ENCODE measurements at regions not wholly inside any gene's neighbourhood (a gene's known extent, or its start where the extent isn't known, plus 50 kb on each side); places are given as distances from the start of the nearest gene placed in this dataset.
"Not testable (repeated sequence)": the region's sequence is repeated elsewhere in the genome, so short reads cannot be mapped to it uniquely, and the experiment has no call there.

DNA sequence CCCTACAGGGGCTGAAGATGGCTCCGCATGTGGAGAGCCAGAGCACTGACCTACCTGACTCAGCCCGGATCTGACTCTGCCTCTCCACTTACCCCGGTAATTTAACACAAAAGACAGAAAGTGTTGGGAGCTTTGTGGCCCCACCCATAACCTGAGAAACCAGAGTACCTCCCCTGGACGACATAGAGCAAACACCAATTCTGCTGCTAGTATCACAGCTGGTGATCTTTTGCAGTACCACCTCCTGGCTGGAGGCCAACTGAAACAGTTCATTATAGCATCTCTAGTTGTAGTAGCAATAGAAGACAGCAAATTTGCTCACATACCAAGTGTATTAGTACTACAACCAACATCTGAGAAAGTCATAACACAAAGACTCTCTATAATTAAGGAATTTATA, 443.9 kb downstream of the KLHL4 start:
- DNase-seq: no peak

DNA sequence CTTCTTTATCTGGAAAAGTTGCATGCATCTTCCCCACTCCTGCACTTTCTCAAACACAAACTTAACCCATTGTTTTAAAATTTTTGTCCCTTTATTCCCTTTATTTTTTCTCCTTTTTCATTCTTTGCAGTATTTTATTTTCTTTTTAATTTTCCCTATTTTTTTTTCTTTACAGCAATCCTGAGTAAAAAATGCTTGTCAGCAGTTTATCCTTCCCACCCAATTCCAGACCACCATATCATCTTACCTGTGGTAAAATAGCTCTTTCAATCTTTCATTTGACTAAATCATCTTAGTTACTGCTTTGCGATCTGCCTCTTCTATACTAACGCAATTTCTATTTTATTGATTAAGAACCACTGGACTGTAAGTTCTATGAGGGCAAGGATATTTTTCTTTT, 450.5 kb downstream of the KLHL4 start:
- no peak for DNase-seq

- not testable (repeated sequence) for DNase-seq
These were observed 454.5 kb downstream of the KLHL4 start for GRCh38 chrX:87972121-87972520.

DNA sequence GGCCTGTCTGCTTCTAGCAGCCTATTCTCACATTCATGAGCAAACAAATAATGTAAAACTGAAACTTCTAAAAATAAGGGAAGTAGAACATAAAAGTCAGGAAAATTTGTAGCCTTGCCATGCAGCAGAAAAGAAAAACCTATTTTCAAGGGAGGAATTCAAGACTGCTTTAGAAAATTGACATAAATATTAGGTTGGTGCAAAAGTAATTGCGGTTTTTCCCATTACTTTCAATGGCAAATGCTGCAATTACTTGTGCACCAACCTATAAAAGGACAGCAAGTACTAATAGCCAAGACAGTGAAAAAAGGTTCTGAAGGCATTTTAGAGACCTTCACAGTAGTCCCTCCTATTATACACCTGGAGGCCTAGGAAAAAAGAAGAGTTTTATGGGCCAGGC, 457.8 kb downstream of the KLHL4 start:
- DNase-seq: no peak

DNA sequence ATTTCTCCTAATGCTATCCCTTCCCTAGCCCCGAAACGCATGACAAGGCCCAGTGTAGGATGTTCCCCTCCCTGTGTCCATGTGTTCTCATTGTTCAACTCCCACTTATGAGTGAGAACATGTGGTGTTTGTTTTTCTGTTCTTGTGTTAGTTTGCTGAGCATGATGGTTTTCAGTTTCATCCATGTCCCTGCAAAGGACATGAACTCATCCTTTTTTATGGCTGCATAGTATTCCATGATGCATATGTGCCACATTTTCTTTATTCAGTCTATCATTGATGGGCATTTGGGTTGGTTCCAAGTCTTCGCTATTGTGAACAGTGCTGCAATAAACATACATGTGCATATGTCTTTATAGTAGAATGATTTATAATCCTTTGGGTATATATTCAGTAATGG, 490.3 kb downstream of the KLHL4 start:
- DNase-seq: not testable (repeated sequence)

DNA sequence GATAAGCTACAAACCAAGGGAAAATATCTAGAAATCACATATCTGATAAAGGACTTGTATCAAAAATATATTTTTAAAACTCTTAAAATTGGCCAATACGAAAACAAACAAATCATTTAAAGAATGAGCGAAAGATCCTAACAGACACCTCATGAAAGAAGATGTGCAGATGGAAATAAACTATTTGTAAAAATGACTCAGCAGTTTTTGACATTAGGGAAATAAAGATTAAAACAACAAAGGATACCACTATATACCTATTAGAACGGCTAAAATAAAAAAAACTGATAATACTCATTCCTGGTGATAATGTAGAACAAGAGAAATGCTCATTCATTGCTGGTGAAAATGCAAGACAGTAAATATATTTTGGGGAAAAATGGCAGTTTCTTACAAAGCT, 506.4 kb downstream of the KLHL4 start:
- no peak for DNase-seq

GRCh38 chrX:88072339-88073030, 554.9 kb downstream of the KLHL4 start:
- DNase-seq: no peak

- DNase-seq: no peak
These were observed 584.4 kb downstream of the KLHL4 start for GRCh38 chrX:88101968-88102367.

GRCh38 chrX:88135735-88136134, 611.3 kb upstream of the CPXCR1 start:
- no peak for DNase-seq

DNA sequence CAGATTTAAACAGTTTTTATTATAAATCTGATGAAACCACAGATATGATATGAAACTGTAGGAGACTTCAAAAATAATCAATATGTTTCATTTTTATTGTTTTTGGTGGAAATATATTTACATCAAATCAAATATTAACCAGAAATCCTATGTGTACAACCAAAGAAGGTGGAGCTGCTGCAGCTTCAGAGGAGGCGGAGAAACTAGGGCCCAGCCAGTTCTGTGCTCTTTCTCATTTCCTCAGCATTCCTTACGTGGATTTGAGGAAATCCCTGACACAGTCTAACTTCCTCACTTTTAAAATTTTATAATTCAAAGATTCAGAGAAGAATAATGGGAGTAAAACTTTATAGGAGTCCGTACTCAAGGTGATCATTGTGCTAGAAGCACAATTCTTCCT, 610.7 kb upstream of the CPXCR1 start:
- DNase-seq: no peak

- DNase-seq: no peak
These were observed 600.4 kb upstream of the CPXCR1 start for GRCh38 chrX:88146577-88146976.

- no peak for DNase-seq
These were observed 576.5 kb upstream of the CPXCR1 start for GRCh38 chrX:88170553-88170952.

- not testable (repeated sequence) for DNase-seq
These were observed 573.0 kb upstream of the CPXCR1 start for GRCh38 chrX:88173932-88174440.

DNA sequence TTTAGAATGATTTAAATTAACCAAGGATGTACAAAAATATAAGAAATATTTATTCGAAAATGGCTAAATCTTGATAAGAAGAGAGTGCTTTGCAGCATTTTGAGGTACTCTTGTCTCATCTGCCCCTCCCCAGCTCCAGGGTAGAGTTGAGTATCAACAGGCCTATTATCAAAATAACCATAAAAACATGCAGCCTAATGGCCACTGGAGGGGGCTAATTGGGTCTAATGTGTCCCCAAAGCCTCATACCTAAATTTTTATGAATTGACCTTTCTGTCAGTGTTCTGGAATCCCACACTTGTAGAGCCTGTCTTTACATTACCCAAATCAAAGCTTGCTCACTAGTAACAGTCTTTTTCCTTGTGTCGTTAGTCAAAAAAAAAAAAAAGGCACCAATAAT, 544.9 kb upstream of the CPXCR1 start:
- no peak for DNase-seq

- no peak for DNase-seq
These were observed 503.0 kb upstream of the CPXCR1 start for GRCh38 chrX:88244066-88244465.

DNA sequence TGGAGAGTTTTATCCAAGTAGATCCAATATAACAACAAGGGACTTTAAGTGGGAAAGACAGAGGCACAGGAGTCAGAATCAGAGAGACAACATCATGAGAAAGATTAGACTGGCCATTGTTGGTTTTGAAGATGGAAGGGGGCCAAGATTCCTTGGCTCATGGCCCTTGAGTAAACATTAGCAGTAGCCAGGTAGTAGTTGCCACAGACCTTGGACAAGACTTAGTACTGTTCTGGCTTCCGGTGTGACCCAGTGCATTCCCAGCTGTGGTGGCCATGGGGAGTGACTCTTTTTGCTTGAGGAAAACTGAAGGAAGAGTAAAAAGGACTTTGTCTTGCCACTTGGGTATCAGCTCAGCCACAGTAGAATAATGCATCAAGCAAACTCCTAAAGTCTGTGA, 462.2 kb upstream of the CPXCR1 start:
- no peak for DNase-seq

DNA sequence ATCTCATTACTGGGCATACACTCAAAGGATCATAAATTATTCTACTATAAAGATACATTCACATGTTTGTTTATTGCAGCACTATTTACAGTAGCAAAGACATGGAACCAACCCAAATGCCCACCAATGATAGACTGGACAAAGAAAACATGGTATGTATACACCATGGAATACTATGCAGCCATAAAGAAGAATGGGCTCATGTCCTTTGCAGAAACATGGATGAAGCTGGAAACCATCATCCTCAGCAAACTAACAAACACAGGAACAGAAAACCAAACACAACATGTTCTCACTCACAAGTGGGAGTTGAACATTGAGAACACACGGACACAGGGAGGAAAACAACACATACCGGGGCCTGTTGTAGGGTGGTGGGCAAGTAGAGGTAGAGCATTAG, 433.1 kb upstream of the CPXCR1 start:
- not testable (repeated sequence) for DNase-seq

DNA sequence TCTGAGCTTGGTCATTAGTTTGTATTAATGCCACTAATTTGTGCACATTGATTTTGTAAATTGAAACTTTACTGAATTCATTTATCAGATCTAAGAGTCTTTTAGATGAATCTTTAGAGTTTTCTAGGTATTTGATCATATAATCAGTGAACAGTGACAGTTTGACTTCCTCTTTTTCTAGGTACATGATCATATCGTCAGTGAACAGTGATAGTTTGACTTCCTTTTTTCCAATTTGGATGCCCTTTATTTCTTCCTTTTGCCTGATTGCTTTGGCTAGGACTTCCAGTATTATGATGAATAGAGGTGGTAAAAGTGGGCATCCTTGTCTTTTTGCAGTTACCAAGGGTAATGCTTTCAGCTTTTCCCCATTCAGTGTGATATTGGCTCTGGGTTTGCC, 421.4 kb upstream of the CPXCR1 start:
- DNase-seq: no peak

DNA sequence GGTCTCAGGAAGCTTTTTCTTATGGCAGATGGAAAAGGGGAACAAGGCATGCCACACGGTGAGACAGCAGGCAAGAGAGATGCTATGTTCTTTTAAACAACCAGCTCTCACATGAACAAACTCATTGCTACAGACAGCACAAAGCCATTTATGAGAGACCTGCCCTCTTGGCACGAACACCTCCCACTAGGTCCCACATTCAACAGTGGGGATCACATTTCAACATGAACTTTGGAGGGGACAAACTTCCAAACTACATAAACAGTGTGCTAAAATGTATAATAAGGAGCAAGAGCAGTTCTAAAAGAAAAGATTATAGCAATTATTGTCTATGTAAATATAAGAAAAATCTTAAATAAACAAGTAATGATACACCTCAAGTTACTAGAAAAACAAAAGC, 391.8 kb upstream of the CPXCR1 start:
- no peak for DNase-seq

- no peak for DNase-seq
These were observed 380.7 kb upstream of the CPXCR1 start for GRCh38 chrX:88366314-88366713.

- DNase-seq: no peak
These were observed 368.6 kb upstream of the CPXCR1 start for GRCh38 chrX:88378406-88378805.

DNA sequence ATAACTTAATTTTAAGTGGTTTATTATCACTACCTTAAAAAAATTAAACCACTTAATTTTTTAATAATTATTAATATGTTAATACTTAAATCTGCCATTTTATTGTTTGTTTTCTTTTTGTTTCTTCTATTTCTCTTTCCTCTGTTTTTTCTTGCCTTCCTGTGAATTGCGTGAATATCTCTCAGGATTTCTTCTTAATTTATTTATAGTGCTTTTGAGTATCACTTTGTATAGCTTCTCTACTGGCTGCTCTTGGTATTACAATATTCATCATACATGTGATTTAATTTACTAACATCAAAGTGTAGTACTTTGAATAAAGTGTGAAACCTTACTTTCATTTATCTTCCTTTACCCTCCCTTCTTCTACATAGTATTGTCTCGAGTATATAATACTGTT, 349.5 kb upstream of the CPXCR1 start:
- DNase-seq: no peak

GRCh38 chrX:88416002-88416401, 331.0 kb upstream of the CPXCR1 start:
- no peak for DNase-seq

GRCh38 chrX:88416965-88417364, 330.1 kb upstream of the CPXCR1 start:
- no peak for DNase-seq

DNA sequence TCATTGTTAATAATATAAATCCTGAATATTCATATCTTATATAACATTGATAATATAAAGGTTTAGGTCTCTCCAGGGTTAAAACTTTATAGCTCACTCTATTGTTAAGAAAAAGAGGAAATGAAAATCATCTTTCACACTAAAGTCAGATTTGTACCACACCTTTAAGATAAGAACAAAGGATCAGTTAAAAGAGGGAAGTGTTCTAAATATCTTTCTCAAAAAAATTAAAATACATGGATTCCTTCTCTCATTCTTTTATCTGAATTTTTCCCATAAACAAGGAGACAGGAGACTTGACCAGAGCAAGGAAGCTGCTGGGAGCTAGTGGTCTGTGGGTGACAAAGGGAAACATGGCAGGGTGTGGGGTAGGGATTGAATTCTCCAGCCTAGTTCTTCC, 323.0 kb upstream of the CPXCR1 start:
- no peak for DNase-seq

Measured in stimulated activated CD4-positive, alpha-beta T cell treated with anti-CD3 and anti-CD28 coated beads, Interleukin-4, amount 100 ng/mL, for 1 hour (primary cell).